ENCODE measurements at regions not wholly inside any gene's neighbourhood (a gene's known extent, or its start where the extent isn't known, plus 50 kb on each side); places are given as distances from the start of the nearest gene placed in this dataset.
"Not testable (repeated sequence)": the region's sequence is repeated elsewhere in the genome, so short reads cannot be mapped to it uniquely, and the experiment has no call there.

- DNase-seq, result no peak
Measured at GRCh38 chr21:14825514-14825974, 239.3 kb downstream of the NRIP1 start.

GRCh38 chr21:14824126-14824525 lies 240.7 kb downstream of the NRIP1 start:
- DNase-seq, result no peak

DNA sequence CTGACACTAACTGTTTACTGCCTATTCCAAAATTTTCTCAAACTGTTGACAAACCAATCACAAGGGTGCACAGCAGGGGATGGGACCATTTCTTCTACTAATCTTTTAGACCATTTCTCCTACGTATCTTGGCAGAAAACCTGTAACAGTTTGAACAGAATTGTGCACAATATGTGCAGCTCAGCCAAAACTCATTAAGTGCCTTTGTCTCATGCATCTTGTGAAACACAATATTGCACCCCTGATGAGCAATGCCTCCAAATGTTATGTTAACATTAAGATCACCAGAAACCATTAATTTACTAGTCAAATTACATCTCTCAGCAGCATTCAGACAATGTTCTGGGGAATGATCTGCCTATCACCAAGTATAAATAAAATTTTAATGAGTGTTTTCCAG lies 247.5 kb downstream of the NRIP1 start:
- DNase-seq, result no peak

GRCh38 chr21:14814991-14815390 lies 249.8 kb downstream of the NRIP1 start:
- no peak for DNase-seq

- no peak for DNase-seq
Measured at GRCh38 chr21:14814282-14814681, 250.5 kb downstream of the NRIP1 start.

GRCh38 chr21:14804170-14804569 lies 258.1 kb upstream of the SAMSN1 start:
- DNase-seq, result not testable (repeated sequence)

DNA sequence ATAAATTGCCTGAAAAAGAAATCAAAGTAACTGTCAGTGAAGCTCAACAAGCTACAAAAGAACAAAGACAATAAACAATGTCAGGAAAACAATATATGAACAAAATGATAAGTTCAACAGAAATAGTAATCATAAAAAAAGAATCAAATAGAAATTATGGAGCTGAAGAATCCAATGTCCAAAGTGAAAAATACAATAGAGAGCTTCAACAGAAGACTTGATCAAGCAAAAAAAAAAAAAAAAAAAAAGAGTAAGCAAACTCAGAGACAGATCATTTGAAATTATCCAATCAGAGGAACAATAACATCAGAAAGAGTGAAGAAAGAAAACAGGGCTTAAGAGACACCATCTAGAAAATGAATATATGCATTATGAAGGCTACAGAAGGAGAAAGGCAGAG lies 251.4 kb upstream of the SAMSN1 start:
- DNase-seq, result no peak

DNA sequence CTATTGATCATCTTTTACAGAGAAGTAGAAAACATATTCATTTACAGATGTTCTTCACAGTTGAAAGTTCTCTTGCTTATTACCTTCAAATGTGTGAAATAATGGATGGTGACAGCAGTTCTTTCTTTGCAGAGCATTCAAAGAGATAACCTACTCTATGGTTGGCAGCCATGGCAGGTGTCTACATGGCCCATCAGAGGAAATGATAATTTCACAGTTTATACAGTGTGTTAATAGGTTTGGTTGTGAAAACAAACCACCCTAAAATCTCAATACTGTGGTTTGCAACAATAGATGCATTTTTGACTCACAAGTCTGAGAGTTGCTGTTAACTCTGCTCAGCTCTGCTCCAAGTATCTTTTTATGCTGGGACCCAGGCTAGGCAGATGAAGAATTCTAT lies 241.2 kb upstream of the SAMSN1 start:
- DNase-seq, result no peak

DNA sequence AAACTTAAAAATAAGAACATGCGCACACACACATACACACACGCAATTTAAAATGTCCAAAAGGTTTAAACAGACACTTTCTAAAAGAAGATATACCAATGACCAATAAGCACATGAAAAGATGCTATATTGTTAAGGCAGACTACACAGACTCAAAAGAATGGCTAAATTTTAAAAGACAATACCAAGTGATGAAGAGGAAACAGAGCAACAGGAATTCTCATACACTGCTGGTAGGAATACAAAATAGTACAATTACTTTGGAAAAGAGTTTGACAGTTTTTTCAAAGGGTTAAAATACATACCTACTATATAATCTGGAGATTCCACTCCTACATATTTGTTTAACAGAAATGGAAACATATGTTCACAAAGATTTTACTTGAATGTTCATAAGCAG lies 239.6 kb upstream of the SAMSN1 start:
- no peak for DNase-seq

DNA sequence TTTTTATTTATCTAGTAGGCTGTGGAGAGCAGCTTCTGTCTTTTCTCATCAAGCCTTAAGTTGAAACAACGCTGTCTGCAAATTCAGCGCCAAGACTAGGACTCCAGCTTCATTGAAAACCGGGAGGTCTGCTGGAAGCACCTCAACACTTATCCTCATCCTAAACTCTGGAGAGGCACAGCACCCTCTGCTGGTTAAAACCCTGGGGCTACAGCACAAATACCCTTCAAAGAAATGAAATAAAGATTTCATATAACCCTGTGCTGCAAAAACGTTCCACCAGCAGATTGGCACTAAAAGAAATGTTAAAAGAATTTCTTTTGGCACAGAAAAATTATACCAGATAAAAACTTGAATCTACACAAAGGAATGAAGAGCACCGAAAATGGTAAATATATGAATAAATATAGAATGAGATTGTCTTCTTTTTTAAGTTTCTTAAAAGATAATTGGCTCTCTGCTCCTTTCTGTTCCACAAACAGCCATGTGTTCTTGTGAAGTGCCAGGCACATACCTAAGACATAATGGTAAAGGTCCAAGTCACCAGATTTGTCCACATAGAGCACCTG lies 227.7 kb upstream of the SAMSN1 start:
- DNase-seq, result peak; percentile 85

GRCh38 chr21:14771593-14771992 lies 225.5 kb upstream of the SAMSN1 start:
- no peak for DNase-seq

- DNase-seq, result no peak
Measured at GRCh38 chr21:14768042-14768441, 221.9 kb upstream of the SAMSN1 start.

DNA sequence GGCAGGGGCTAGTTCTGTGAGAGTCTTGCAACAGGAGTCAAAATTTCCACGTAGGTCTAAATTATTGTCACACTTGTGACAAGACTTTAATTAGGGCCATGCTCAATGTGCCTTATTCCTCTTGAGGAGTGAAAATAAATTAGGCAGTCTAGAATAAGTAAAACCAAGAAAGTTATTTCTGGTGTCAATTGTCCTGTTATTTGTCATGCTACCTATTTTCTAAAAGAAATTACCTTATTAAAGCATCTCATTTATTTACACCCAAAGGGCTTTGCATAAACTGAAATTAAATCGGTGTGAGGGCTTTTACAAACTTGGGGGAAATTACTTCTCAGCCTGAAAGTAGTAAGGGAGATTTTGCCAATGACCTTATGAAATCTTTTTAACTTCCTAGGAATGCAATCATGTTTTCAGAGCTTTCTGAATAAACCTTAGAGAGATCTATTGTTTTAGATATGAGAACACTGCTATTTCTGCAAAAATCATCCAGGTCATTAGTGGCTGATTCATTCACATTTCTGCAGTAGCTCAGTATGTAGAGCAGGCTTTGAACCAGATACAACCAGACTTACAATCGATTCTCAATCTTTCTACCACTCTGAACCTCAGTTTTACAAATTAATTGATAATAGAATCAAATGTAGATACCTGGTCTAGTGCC lies 221.2 kb upstream of the SAMSN1 start:
- DNase-seq, result no peak

DNA sequence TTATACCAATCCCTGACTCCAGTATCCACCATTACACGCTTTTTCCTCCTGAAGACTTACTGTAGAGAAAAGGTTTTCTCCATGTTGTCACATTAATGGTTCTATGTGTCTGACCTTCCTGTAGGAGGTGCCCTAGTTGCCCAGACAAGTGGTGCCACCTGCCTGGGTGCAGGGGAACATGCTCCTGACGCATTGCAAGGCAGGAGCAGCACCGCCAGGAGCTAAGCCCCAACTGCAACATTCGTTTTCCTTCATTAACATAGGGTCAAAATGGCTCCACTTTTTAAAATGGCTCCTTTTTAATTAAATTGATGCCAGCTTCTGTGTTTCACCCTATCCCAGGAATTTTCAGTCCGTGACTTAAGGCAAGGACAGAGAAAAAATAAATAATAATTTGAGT lies 220.1 kb upstream of the SAMSN1 start:
- DNase-seq, result no peak

GRCh38 chr21:14763695-14764064 lies 217.6 kb upstream of the SAMSN1 start:
- no peak for DNase-seq

DNA sequence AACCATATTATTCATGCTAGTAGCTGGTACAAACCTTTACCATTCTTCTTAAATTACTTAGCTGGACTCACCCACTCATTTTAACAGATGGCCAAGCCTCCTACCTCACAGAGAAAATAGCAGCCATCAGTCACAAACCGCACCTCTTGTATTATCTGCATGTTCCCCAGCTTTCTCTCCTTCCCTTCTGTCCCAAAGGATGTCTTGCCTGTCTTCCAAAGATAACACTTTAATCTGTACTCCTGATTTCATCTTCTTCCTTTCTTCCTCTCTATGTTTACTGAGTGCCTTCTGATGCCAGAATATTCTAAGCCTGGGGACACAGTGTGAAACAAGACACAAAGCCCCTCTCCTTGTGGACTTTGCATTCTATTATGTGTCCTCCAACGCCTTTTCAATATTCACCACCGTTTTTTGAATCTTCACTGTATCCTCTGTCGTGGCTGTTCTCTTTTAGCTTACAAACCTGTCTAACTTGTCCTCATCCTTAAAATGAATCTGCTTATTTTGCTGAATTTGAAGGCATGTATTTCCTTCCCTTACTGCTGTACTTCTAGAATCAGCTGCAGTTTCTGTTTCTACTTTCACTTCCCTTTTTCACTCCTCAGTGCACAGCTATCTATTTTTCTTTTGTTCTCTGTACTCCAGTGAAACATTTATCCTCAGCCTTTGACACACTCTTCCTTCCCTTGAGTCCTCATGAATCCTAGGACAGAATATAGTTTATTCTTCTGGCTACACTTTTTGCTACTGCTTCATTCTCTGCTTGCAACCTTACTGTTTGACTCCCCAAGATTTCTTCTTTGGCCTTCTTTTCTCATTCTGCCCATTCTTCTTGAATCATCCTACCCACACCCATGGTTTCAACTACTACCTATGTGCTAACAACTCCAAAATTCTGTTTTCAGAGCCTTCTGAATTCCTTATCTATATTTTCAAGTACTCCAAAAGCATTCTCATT lies 216.9 kb upstream of the SAMSN1 start:
- no peak for DNase-seq

DNA sequence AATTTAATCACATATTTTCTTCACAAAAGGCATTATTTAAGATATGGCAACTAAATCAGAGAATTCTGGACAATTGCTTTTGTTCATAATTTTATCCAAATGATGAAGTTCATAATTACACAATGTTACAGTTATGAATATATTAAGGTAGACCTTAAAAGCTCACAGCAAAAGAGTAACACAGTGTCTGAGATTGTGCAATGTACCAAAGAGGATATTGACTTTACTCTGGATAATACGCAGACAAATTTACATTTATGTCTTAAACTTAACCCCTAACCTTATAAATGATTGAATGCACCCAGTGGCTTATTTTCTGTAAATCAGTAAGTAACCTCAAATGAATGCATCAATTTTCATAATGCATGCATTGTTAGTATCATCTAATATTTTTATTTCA lies 216.2 kb upstream of the SAMSN1 start:
- no peak for DNase-seq

DNA sequence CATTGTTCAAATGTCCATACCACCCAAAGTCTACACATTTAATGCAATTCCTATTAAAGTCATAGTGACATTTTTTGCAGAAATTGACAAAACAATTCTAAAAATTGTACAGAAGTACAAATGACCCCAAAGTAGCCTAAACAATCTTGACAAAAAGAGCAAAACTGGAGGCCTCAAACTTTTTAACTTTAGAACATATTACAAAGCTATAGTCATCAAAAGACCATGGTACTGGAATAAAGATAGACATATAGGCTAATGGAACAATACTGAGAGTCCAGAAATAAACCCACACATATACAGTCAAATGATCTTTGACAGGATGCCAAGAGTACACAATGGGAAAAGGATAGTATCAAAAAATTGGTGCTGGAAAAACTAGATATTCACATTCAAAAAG lies 213.2 kb upstream of the SAMSN1 start:
- no peak for DNase-seq

- no peak for DNase-seq
Measured at GRCh38 chr21:14758849-14759248, 212.7 kb upstream of the SAMSN1 start.

- DNase-seq, result no peak
Measured at GRCh38 chr21:14757533-14758327, 211.6 kb upstream of the SAMSN1 start.

DNA sequence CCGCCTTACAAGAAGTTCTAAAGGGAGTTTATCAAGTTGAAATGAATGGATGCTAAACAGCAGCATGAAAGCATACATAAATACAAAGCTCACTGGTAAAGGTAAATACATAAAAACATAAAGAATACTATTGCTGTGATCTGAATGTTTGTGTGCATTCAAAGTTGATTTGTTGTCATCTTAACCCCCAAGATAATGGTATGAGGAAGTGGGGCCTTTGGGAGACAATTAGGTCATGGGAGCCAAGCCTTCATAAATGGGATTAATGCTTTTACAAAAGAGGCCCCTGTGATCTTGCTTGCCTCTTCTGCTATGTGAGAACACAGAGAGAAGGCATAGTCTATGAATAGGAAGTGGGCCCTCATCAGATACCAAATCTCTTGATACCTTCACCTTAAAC lies 209.0 kb upstream of the SAMSN1 start:
- no peak for DNase-seq

- DNase-seq, result no peak
Measured at GRCh38 chr21:14754682-14755081, 208.6 kb upstream of the SAMSN1 start.

GRCh38 chr21:14754259-14754604 lies 208.1 kb upstream of the SAMSN1 start:
- no peak for DNase-seq

All from activated effector memory CD4-positive, alpha-beta T cell treated with anti-CD3 and anti-CD28 coated beads, Interleukin-2, amount 50 U/mL, for 16 hours (primary cell).